ENCODE measurements at regions not wholly inside any gene's neighbourhood (a gene's known extent, or its start where the extent isn't known, plus 50 kb on each side); places are given as distances from the start of the nearest gene placed in this dataset.

- no peak for FAIRE-seq
- Histone ChIP-seq H3K4me3 (replicated peaks in 1 of 3; ENCODE audit: insufficient read depth in 1 of 3, low read depth in 1 of 3, low read length in 3 of 3) (no peak overlapping the region), H3K79me2 (ENCODE audit: control insufficient read depth, insufficient read depth, low read length) (no peaks in the 10 kb centered on the region), H3K4me2 (ENCODE audit: insufficient read depth, low read length) (no peak overlapping the region), H3K9me1 (replicated peaks; ENCODE audit: control insufficient read depth, extremely low read depth, insufficient read depth, low read length) (no peaks in the 10 kb centered on the region), H3K9ac (replicated peaks; ENCODE audit: extremely low read depth, insufficient read depth, low read length) (no peak overlapping the region), H3K4me1 (ENCODE audit: control insufficient read depth, extremely low read depth, insufficient read depth, low read length) (no peaks in the 10 kb centered on the region), H3K36me3 (ENCODE audit: control insufficient read depth in 2 of 2, extremely low read depth in 1 of 2, insufficient read depth in 2 of 2, low read length in 2 of 2) (no peaks in the 10 kb centered on the region), H2AFZ (ENCODE audit: low read depth, low read length) (no peak overlapping the region), H4K20me1 (replicated peaks; ENCODE audit: control insufficient read depth, extremely low read depth, insufficient read depth, low read length) (no peaks in the 10 kb centered on the region), H3K27me3 (ENCODE audit: control insufficient read depth in 2 of 2, insufficient read depth in 2 of 2, low read length in 2 of 2) (no peaks in the 10 kb centered on the region), H3K9me3 (replicated peaks; ENCODE audit: control insufficient read depth, insufficient read depth, low read length) (no peaks in the 10 kb centered on the region), H3K27ac (ENCODE audit: insufficient read depth, low read depth, low read length) (no peak overlapping the region)
- no TSS peak for BruUV-seq (replicated peaks)
- intact Hi-C loops (cut with micrococcal nuclease) = no loop called here
- dilution Hi-C loops (cut with MboI; ENCODE audit: extremely low pct_ligation_motif_present, low sequenced_read_pairs) = no loop called here
- no peak for DNase-seq (ENCODE audit: low read depth, low spot score)
- no peak for TF ChIP-seq EZH2 (IDR thresholded peaks at IDR 0.05; ENCODE audit: borderline replicate concordance, low read depth, low read length, severe bottlenecking)
- TF ChIP-seq POLR2AphosphoS5 (IDR thresholded peaks at IDR 0.05; ENCODE audit: insufficient read depth, low read depth, low read length) = no peak
- TF ChIP-seq FOS (IDR thresholded peaks at IDR 0.05; ENCODE audit: borderline replicate concordance, insufficient read depth, low read length) = no peak
- no peak for TF ChIP-seq MAX (IDR thresholded peaks at IDR 0.05; ENCODE audit: insufficient read depth, insufficient read length)
- no peak for TF ChIP-seq POLR2A (IDR thresholded peaks at IDR 0.05; ENCODE audit: low read depth, low read length)
- TF ChIP-seq GATA2 (IDR thresholded peaks at IDR 0.05; ENCODE audit: insufficient read depth, insufficient read length, low read depth, low read length) = no peak
- no peak for TF ChIP-seq MYC (IDR thresholded peaks at IDR 0.05; ENCODE audit: low read depth, low read length)
- TF ChIP-seq JUN (IDR thresholded peaks at IDR 0.05; ENCODE audit: borderline replicate concordance, insufficient read depth, insufficient read length, low read depth) = no peak
- no peak for TF ChIP-seq CTCF (IDR thresholded peaks at IDR 0.05; ENCODE audit: extremely low read depth in 1 of 2, insufficient read depth in 1 of 2, low read depth in 1 of 2, low read length in 2 of 2)
- CTCF ChIA-PET = no interaction called here
- POLR2A ChIA-PET = no interaction called here
Observed at GRCh38 chr6:6766230-6766905, 177.8 kb downstream of the LY86 start.
